Omental fat pad (tissue), 3 donors: ENCODE measurements at regions not wholly inside any gene's neighbourhood (a gene's known extent, or its start where the extent isn't known, plus 50 kb on each side); places are given as distances from the start of the nearest gene placed in this dataset.
"Not testable (repeated sequence)": the region's sequence is repeated elsewhere in the genome, so short reads cannot be mapped to it uniquely, and the experiment has no call there.

Source experiments
- ATAC-seq: fragments of 150-250 bp; one replicate; pipeline ENCODE4 v1.9.1; 2016; ENCODE audit warnings: mild to moderate bottlenecking, moderate library complexity; ENCODE audit not compliant: low FRiP score
- DNase-seq: peaks from one replicate; pipeline ENCODE4 v3.0.0-alpha.2; 2019; ENCODE audit warnings: low spot score
- CTCF ChIP-seq, 3 donors: fragments of 450-650 bp; IDR thresholded peaks; one replicate each; pipeline ENCODE4 v1.5.1; 2016 to 2017; ENCODE audit warnings: antibody characterized with exemption in 3 of 3, mild to moderate bottlenecking in 3 of 3, moderate library complexity in 2 of 3

DNA sequence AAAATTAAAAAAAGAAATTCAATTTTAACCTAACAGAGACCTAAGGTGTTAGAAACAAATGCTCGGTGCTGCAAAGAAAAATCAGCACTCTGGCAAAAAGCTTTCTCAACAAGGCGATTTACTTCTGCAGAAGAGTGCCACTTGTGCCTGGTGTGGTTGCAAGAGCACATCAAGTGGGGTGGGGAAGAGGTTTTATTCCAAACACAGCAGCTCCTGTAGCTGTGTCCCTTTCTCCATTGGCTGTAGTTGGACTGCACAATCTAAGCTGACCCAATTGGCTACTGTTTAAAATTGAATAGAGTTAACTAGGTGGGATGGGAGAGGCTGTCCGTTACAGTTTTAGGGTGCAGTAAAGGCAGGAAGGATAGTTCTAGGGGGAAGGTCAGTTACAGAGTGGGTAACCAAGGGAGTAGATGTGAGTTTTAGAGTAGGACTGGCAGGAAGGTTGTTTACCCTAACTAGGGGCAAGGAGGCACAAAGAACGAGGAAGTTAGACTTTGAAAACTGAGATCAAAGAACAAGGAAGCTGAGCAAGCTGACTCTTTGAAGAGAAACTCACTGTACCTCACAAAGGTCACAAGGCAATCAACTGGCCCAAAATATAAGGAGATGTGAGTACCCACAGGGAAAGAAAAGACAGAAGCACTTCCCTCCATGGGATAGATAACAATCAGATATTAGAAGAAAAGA lies 145.7 kb downstream of the LIG4 start:
- DNase-seq (no peak), ATAC-seq (no peak)

GRCh38 chr13:108064372-108064771 lies 151.0 kb downstream of the LIG4 start:
- DNase-seq, ATAC-seq: not testable (repeated sequence)

More for the DNA sequence above, 145.7 kb downstream of the LIG4 start:
- TF ChIP-seq CTCF (IDR thresholded peaks at IDR 0.05), result no peak

- DNase-seq (no peak), ATAC-seq (no peak)
- no peak for TF ChIP-seq CTCF (IDR thresholded peaks at IDR 0.05)
These were observed 155.2 kb downstream of the LIG4 start for GRCh38 chr13:108060111-108060510.

DNA sequence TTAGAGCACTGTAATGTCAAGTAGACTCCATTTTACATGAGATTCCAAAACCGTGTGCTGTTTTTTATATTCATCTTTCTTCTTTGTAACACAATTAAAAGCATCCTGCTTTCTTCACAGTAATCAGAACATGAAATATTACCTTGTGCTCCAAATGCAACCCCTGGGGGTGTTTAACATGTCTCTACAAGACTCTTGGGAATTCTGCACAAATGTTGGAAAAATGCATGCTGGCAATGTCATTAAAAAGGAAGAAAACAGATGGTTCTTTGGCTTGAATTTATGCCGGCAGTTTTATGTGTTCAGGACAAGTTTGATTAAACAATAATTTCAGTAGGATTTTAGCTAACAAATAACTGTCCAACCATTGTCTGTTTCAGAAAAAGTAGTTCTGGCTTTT lies 159.1 kb downstream of the LIG4 start:
- ATAC-seq (no peak), DNase-seq (no peak)
- no peak for TF ChIP-seq CTCF (IDR thresholded peaks at IDR 0.05)

GRCh38 chr13:108049211-108049610 lies 166.1 kb downstream of the LIG4 start:
- no peak for TF ChIP-seq CTCF (IDR thresholded peaks at IDR 0.05)
- no peak for DNase-seq
- no peak for ATAC-seq

DNA sequence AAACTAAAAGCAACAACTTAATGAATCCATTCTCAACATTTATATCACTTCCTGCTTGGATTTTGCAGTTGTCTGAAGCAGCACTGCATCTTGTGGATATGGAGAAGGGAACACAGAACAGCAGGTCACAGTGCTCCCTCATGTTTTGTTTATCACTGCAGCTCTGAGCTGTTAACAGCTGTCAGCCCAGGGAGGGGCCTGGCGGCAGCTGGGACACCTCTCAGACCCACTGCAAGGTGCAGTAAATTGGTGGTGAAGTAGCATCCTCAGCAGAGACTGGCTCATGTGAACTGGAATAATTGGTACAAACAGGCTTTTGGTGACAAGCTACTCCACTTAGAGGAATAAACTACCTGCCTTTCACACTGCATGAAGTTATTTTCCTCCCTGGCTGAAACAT lies 170.4 kb downstream of the LIG4 start:
- DNase-seq, result no peak
- no peak for TF ChIP-seq CTCF (IDR thresholded peaks at IDR 0.05)
- no peak for ATAC-seq

DNA sequence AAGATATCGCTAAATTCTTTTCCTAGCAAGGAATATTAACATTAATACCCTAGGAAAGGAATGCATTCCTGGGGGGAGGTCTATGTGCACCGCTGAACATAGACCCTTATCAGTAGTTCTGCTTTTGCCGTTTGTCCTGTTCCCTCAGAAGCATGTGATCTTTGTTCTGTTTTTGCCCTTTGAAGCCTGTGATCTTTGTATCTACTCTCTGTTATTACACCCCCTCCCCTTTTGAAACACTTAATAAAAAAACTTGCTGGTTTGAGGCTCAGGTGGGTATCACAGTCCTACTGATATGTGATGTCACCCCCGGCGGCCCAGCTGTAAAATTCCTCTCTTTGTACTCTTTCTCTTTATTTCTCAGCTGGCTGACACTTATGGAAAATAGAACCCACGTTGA lies 172.5 kb downstream of the LIG4 start:
- not testable (repeated sequence) for DNase-seq, ATAC-seq

- ATAC-seq (no peak), DNase-seq (no peak)
- TF ChIP-seq CTCF (IDR thresholded peaks at IDR 0.05), result no peak
These were observed 178.0 kb downstream of the LIG4 start for GRCh38 chr13:108037348-108037747.
